22Rv1 (cell line): ENCODE measurements at regions not wholly inside any gene's neighbourhood (a gene's known extent, or its start where the extent isn't known, plus 50 kb on each side); places are given as distances from the start of the nearest gene placed in this dataset.

ENCODE experiments used
- H3K27ac ChIP-seq: fragments of 450-650 bp; 2 replicates; pipeline ENCODE4 v1.5.1; 2017
- CTCF ChIP-seq: fragments of 450-650 bp; IDR thresholded peaks from 2 replicates; pipeline ENCODE4 v1.5.1; 2017; ENCODE audit warnings: mild to moderate bottlenecking
- ZFX ChIP-seq: fragments of 450-650 bp; IDR thresholded peaks from 2 replicates; pipeline ENCODE4 v1.6.1; 2017; ENCODE audit warnings: antibody characterized with exemption, borderline replicate concordance

DNA sequence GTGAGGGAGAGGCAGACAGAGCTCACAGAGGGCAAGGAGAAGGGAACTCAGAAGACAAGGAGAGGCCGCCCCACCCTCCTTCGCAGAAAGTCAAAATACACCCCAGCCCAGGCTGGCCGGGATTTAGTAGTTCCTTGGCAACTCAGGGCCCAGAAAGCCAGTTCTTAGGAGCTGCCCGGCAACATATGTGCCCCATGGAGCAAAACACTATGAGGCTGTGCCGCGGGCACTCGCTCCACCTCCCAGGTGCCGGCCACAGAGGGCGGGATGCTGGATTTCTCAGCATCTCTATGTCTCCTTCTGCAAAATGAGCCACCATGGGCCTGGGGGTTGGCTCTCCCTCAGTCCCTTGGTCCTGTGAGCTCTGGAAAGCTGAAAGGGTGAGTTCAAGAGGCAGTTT, 93.8 kb upstream of the CACNA1A start:
- H3K27ac ChIP-seq: no peak overlapping the region
- TF ChIP-seq CTCF (no peak), ZFX (no peak)

DNA sequence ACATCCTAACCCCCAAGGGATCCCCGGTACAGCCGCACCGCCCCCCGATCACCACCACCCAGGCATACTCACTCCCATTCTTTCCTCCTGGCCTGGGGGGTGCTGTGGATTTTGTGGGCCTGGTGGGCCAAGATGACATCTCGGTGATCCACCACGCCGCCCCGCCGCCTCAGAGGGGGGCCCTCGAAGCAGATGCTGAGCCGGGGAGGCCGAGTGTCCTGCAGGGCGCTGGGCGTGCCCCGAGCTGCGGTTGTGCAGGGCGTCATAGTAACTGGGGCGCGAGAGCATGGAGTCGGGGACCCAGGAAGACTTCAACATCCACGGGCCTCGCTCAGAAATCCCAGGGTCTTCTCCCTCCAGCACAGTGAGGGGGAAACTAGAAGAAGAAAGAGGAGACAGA, 93.4 kb upstream of the CACNA1A start:
- H3K27ac ChIP-seq: no peak overlapping the region
- no peak for TF ChIP-seq ZFX
- TF ChIP-seq CTCF: no peak

DNA sequence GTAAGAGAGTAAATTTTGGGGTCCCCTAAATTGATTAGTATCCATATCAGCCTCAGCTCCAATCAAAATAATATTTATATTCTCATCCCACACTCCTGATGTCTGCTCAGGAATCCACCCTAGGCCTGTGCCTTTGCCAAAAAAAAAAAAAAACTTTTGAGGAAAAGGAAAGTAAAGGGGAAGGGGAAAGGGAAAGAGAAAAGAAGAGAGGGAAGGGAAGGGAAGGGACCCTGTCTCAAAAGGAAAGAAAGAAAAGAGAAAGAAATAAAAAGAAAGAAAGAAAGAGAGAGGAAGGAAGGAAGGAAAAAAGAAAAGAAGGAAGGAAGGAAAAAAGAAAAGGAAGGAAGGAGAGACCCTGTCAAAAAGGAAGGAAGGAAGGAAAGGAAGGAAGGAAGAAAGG, 91.8 kb upstream of the CACNA1A start:
- no peak overlapping the region for H3K27ac ChIP-seq
- no peak for TF ChIP-seq ZFX
- TF ChIP-seq CTCF: no peak

DNA sequence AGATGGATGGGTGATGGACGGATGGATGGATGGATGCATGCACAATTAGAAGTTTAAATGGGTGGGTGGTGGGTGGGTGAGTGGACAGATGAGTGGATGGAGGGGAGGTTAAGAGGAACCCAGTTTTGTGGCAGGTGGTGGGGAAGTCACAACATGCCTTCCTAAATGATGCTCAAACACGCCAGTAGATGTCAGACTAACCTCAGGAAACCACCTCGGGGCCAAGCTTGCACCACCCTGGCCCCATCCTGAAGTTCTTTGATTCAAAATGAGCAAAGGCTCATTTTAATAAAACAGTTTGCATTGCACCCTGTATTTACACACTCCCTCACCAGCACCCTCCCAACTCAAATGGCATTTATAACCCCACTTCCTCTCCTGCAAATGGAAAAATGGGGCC, 91.4 kb upstream of the CACNA1A start:
- H3K27ac ChIP-seq: no peak overlapping the region
- TF ChIP-seq ZFX (no peak), CTCF (peak; percentile 61)

DNA sequence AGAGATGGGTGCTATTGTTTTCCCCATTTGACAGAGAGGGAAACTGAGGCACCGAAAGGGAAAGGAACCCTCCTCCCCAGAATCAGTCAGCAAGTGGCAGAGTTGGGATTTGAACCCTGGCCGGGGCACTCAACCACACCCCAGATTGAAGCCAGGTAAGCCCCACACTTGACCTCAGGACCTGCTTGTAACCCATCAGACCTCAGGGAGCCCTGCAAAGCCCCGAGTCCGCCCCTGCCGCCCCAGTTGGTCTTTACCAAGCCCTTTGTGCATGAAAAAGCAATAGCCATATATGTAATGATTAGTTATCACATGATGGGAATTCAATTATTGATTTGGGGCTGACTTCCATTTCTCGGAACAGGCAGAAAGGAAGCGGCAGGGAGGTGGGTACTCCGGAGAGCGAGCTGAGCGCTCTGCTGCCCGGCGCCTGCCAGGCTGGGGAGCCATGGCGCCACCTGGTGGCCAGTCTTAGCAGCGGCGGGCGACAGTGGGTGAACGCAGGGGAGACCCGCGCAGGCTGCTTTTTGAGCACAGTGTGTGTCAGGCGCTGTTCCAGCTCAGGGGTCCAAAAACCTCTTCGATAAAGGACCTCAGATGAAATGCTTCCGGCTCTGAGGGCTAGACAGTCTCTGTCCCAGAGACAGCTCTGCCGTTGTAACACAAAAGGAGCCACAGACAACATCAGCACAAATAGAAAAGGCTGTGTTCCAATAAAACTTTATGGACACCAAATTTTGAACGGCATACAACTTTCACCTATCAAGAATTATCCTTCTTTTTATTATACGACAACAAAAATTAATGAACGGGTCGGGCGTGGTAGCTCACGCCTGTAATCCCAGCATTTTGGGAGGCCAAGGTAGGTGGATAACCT, 82.9 kb upstream of the CACNA1A start:
- H3K27ac ChIP-seq: no peak overlapping the region
- no peak for TF ChIP-seq ZFX
- TF ChIP-seq CTCF: peak; percentile 99

DNA sequence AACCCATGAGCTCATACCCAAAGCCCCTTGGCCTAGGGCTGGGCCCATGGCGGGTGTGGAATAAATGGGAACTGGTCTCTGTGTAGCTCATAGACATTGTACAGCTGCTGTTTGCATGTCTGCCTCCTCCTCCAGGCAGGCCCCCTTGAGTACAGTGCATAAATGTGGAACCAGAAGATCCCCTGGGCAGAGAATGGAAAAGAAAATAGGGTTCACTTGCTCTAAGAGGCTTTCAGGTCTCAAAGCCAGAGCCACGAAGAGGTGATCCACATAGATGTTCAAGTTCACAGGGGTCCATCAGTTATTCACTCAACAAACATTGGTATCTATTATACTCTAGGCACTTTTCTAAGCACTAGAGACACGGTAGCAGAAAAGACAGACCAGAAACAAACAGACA, 79.2 kb upstream of the CACNA1A start:
- TF ChIP-seq CTCF (no peak), ZFX (no peak)
- H3K27ac ChIP-seq: no peak overlapping the region

GRCh38 chr19:13583753-13584152, 77.5 kb upstream of the CACNA1A start:
- TF ChIP-seq ZFX (no peak), CTCF (no peak)
- no peak overlapping the region for H3K27ac ChIP-seq
